GM19467 (cell line): ENCODE measurements at regions not wholly inside any gene's neighbourhood (a gene's known extent, or its start where the extent isn't known, plus 50 kb on each side); places are given as distances from the start of the nearest gene placed in this dataset.

ENCODE experiments used
- ATAC-seq: cut with Tn5 transposase; IDR thresholded peaks from one replicate; pipeline ENCODE4 v1.9.1; 2021; ENCODE audit warnings: mild to moderate bottlenecking, moderate library complexity; ENCODE audit not compliant: unreplicated experiment

- ATAC-seq: no peak
Observed at GRCh38 chr5:8234179-8234770, 365.3 kb downstream of the MTRR start.

- ATAC-seq: no peak
Observed at GRCh38 chr5:8238080-8238479, 369.1 kb downstream of the MTRR start.

GRCh38 chr5:8239198-8239597 is 370.2 kb downstream of the MTRR start:
- ATAC-seq: no peak

- no peak for ATAC-seq
Observed at GRCh38 chr5:8239646-8240045, 370.7 kb downstream of the MTRR start.

- no peak for ATAC-seq
Observed at GRCh38 chr5:8241076-8241475, 372.1 kb downstream of the MTRR start.

- ATAC-seq: no peak
Observed at GRCh38 chr5:8241558-8241957, 372.6 kb downstream of the MTRR start.

GRCh38 chr5:8247049-8247899 is 378.3 kb downstream of the MTRR start:
- ATAC-seq: no peak

GRCh38 chr5:8253376-8253775 is 384.4 kb downstream of the MTRR start:
- ATAC-seq: no peak

- no peak for ATAC-seq
Observed at GRCh38 chr5:8254674-8255073, 385.7 kb downstream of the MTRR start.

- no peak for ATAC-seq
Observed at GRCh38 chr5:8258801-8259200, 389.9 kb downstream of the MTRR start.

- ATAC-seq: no peak
Observed at GRCh38 chr5:8270246-8270645, 401.3 kb downstream of the MTRR start.

GRCh38 chr5:8280711-8281363 is 411.9 kb downstream of the MTRR start:
- no peak for ATAC-seq

GRCh38 chr5:8288334-8288733 is 419.4 kb downstream of the MTRR start:
- ATAC-seq: no peak

GRCh38 chr5:8288897-8289516 is 420.1 kb downstream of the MTRR start:
- ATAC-seq: no peak

GRCh38 chr5:8289779-8290178 is 420.8 kb downstream of the MTRR start:
- no peak for ATAC-seq

- ATAC-seq: no peak
Observed at GRCh38 chr5:8290721-8291120, 421.8 kb downstream of the MTRR start.

GRCh38 chr5:8291641-8292040 is 422.7 kb downstream of the MTRR start:
- ATAC-seq: no peak

- no peak for ATAC-seq
Observed at GRCh38 chr5:8295141-8295540, 426.2 kb downstream of the MTRR start.

GRCh38 chr5:8299716-8300115 is 430.8 kb downstream of the MTRR start:
- ATAC-seq: no peak

GRCh38 chr5:8304341-8304740 is 435.4 kb downstream of the MTRR start:
- no peak for ATAC-seq

- no peak for ATAC-seq
Observed at GRCh38 chr5:8306288-8306896, 437.4 kb downstream of the MTRR start.
